Calu3 (cell line): ENCODE measurements at regions not wholly inside any gene's neighbourhood (a gene's known extent, or its start where the extent isn't known, plus 50 kb on each side); places are given as distances from the start of the nearest gene placed in this dataset.

Experiments
- BruUV-seq: library from RNA; stranded (reverse); fragments of 400-500 nt; replicated peaks from 2 replicates; lab custom pipeline; 2021; lab: Mats Ljungman, UMichigan
- CTCF ChIA-PET: fragments of 300-600 bp; sonication (Branson Sonifier 250); formaldehyde crosslinking; loops from one replicate; lab custom pipeline; 2022; ENCODE audit warnings: antibody characterized with exemption; lab: Charles Lee
- DNase-seq: peaks from one replicate; pipeline ENCODE4 v3.0.0; 2022
- H3K27ac Mint-ChIP-seq: one replicate; pipeline ENCODE4 v1.8.0; 2022; ENCODE audit warnings: mixed read lengths; ENCODE audit not compliant: unreplicated experiment
- H3K27me3 Mint-ChIP-seq: one replicate; pipeline ENCODE4 v1.8.0; 2022; ENCODE audit warnings: mixed read lengths; ENCODE audit not compliant: unreplicated experiment
- H3K36me3 Mint-ChIP-seq: one replicate; pipeline ENCODE4 v1.8.0; 2022; ENCODE audit warnings: mild to moderate bottlenecking, moderate library complexity, mixed read lengths; ENCODE audit not compliant: insufficient read depth, unreplicated experiment
- H3K4me1 Mint-ChIP-seq: one replicate; pipeline ENCODE4 v1.8.0; 2022; ENCODE audit warnings: mild to moderate bottlenecking, low read depth, mixed read lengths; ENCODE audit not compliant: unreplicated experiment
- H3K4me3 Mint-ChIP-seq: one replicate; pipeline ENCODE4 v1.8.0; 2022; ENCODE audit warnings: mild to moderate bottlenecking, low read depth, moderate library complexity, mixed read lengths; ENCODE audit not compliant: unreplicated experiment
- H3K9me3 Mint-ChIP-seq: one replicate; pipeline ENCODE4 v1.8.0; 2022; ENCODE audit warnings: low read depth, mixed read lengths; ENCODE audit not compliant: unreplicated experiment
- intact Hi-C: fragments of 100-400 bp; cut with micrococcal nuclease; formaldehyde crosslinking; loops from one replicate; pipeline ENCODE4 v1.10.0; 2022; ENCODE audit not compliant: unreplicated experiment
- TF ChIP-seq, protein P1 (sequence below): fragments of 200-600 bp; IDR thresholded peaks from one replicate; pipeline ENCODE4 v1.8.0; 2022; ENCODE audit warnings: antibody characterized with exemption; ENCODE audit not compliant: unreplicated experiment

DNA sequence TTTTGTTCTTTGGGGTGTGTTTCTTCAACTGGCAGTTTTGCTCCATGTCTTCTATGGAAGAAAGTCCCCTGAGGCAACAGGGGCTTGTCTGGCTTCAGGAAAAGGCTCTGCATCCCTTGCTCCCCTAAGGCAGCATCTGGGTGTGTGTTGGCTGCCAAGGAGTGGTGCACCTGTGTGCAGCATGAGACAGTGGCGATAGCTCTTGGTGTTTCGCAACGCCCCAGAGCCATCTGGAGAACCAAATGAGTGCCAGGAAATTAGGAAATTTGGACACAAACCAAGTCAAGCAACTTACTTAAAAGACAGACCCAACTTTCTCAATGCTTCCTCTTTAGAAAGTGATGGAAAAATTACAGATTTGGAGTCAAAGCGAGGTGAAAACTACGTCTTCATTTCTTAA lies 1044.4 kb upstream of the CNTNAP5 start:
- no TSS peak for BruUV-seq
- Mint-ChIP-seq H3K4me3 (no peak overlapping the region), H3K36me3 (no peaks in the 10 kb centered on the region), H3K4me1 (no peaks in the 10 kb centered on the region), H3K27ac (no peak overlapping the region), H3K27me3 (no peaks in the 10 kb centered on the region), H3K9me3 (peaks cover 2% of the 10 kb centered on the region)
- TF ChIP-seq, protein P1, sequence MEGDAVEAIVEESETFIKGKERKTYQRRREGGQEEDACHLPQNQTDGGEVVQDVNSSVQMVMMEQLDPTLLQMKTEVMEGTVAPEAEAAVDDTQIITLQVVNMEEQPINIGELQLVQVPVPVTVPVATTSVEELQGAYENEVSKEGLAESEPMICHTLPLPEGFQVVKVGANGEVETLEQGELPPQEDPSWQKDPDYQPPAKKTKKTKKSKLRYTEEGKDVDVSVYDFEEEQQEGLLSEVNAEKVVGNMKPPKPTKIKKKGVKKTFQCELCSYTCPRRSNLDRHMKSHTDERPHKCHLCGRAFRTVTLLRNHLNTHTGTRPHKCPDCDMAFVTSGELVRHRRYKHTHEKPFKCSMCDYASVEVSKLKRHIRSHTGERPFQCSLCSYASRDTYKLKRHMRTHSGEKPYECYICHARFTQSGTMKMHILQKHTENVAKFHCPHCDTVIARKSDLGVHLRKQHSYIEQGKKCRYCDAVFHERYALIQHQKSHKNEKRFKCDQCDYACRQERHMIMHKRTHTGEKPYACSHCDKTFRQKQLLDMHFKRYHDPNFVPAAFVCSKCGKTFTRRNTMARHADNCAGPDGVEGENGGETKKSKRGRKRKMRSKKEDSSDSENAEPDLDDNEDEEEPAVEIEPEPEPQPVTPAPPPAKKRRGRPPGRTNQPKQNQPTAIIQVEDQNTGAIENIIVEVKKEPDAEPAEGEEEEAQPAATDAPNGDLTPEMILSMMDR, result no peak
- intact Hi-C loops, result no loop called here
- DNase-seq, result no peak
- CTCF ChIA-PET, result interaction anchor here (0.7 kb wide), 1 partner anchor 532 kb away, joined by 4 read pairs; no protein-coding TSS in a partner anchor

DNA sequence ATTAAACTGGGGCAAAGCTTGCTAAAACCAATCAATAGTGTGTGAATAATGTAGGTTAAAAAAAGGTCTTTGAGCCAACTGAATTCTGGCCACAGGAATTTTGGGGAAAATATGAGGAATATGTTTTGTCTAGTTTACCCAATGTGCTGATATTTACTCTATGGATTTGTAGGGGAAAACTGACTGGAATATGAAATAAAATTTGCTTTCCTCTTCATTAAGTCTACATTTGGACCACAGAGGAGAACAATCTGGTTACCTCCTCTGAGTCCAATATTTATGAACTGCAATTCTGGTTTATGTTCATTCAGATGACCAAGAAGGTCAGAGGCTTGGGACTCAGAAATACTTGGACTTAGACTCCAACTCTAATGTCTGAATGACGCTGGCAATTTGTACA lies 1042.2 kb upstream of the CNTNAP5 start:
- intact Hi-C loops, result no loop called here
- H3K4me3 Mint-ChIP-seq, result no peak overlapping the region
- no peak overlapping the region for H3K27ac Mint-ChIP-seq
- H3K9me3 Mint-ChIP-seq, result peaks cover 2% of the 10 kb centered on the region
- H3K27me3 Mint-ChIP-seq, result no peaks in the 10 kb centered on the region
- H3K36me3 Mint-ChIP-seq, result no peaks in the 10 kb centered on the region
- no TSS peak for BruUV-seq
- H3K4me1 Mint-ChIP-seq, result no peaks in the 10 kb centered on the region
- no peak for DNase-seq
- TF ChIP-seq, protein P1, result no peak
- CTCF ChIA-PET, result no interaction called here

DNA sequence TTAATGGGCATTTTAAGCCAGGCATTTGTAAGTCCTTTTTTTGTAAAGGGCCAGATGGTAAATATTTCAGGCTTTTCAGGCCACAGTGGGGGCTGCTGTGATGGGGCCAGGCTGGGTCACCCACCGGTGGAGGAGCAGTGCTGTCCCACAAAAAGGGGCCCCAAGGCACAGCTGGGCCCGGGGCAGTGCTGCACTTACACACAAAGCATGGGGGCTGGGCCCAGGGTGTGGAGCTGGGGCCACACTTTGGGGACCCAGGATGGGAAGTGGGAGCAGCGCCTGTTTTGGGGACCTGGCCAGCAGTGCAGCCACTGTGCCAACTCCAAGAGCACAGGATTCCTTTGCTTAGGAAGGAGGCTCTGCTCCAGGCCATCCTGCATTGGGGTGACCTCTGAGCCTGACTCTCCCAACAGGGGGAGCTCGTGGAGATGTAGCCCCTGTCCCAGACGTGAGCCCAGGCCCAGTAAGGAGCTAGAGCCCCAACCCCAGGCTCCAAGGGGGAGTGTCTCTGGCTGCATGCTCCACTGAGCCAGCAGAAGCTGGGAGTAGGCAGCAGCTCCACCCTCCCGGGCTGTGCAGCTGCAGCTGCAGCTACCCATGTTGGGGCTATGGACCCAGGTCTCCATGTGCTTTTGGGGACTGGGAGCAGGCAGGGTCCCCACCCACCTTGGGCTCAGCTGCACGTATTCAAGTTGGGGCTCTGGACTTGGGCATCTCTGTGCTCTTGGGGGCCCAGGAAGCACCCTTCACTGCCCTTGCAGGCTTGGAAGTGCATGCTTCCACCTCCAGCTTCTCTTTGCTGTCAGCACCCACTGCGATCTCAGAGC lies 1036.5 kb upstream of the CNTNAP5 start:
- H3K9me3 Mint-ChIP-seq, result peaks cover 5% of the 10 kb centered on the region
- no peak overlapping the region for H3K4me3 Mint-ChIP-seq
- intact Hi-C loops, result no loop called here
- no peaks in the 10 kb centered on the region for H3K27me3 Mint-ChIP-seq
- H3K36me3 Mint-ChIP-seq, result no peaks in the 10 kb centered on the region
- no peak for DNase-seq
- no peaks in the 10 kb centered on the region for H3K4me1 Mint-ChIP-seq
- H3K27ac Mint-ChIP-seq, result no peak overlapping the region
- CTCF ChIA-PET, result no interaction called here
- TF ChIP-seq, protein P1, result no peak
- BruUV-seq, result no TSS peak

DNA sequence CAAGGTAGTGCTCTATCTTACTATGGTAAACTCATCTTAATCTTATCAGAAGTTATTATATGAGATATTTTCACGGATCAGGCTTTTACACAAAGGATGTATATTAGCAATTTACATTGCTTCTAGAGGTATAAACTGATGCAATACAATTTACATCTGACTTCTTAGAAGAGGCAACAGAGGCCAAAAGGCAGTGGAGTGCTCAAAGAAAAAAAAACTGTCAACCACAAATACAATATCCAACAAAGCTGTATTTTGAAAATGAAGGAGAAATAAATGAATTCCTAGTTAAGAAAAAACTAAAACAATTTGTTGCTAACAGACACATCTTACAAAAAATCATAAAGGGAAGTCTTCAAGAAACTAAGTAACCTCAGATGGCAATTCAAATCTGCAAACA lies 1031.5 kb upstream of the CNTNAP5 start:
- no peaks in the 10 kb centered on the region for H3K4me1 Mint-ChIP-seq
- H3K4me3 Mint-ChIP-seq, result no peak overlapping the region
- CTCF ChIA-PET, result interaction anchor here (0.6 kb wide), 1 partner anchor 1720 kb away, joined by 7 read pairs; no protein-coding TSS in a partner anchor
- intact Hi-C loops, result no loop called here
- TF ChIP-seq, protein P1, result no peak
- no peak for DNase-seq
- BruUV-seq, result no TSS peak
- H3K9me3 Mint-ChIP-seq, result peaks cover 5% of the 10 kb centered on the region
- H3K36me3 Mint-ChIP-seq, result no peaks in the 10 kb centered on the region
- H3K27me3 Mint-ChIP-seq, result no peaks in the 10 kb centered on the region
- no peak overlapping the region for H3K27ac Mint-ChIP-seq
